NT2/D1 (cell line): ENCODE measurements at regions not wholly inside any gene's neighbourhood (a gene's known extent, or its start where the extent isn't known, plus 50 kb on each side); places are given as distances from the start of the nearest gene placed in this dataset.
"Not testable (repeated sequence)": the region's sequence is repeated elsewhere in the genome, so short reads cannot be mapped to it uniquely, and the experiment has no call there.

Experiments
- DNase-seq: peaks from one replicate; pipeline ENCODE4 v3.0.0-alpha.2; 2011; ENCODE audit warnings: low read depth, low spot score
- H3K27me3 ChIP-seq: 2 replicates; pipeline ENCODE4 v1.6.0; 2011; ENCODE audit warnings: mild to moderate bottlenecking; ENCODE audit not compliant: insufficient read length, insufficient read depth
- H3K36me3 ChIP-seq: 2 replicates; pipeline ENCODE4 v1.6.1; 2011; ENCODE audit warnings: mild to moderate bottlenecking, low read length, mixed read lengths; ENCODE audit not compliant: insufficient read depth, insufficient read length
- H3K4me1 ChIP-seq: 2 replicates; pipeline ENCODE4 v1.5.1; 2011; ENCODE audit not compliant: insufficient read depth, insufficient read length
- H3K4me3 ChIP-seq: 2 replicates; pipeline ENCODE4 v1.5.1; 2011; ENCODE audit warnings: low read depth; ENCODE audit not compliant: insufficient read length
- H3K9ac ChIP-seq: 2 replicates; pipeline ENCODE4 v1.6.0; 2011; ENCODE audit warnings: low read depth; ENCODE audit not compliant: insufficient read length
- H3K9me3 ChIP-seq: 2 replicates; pipeline ENCODE4 v1.5.1; 2011; ENCODE audit warnings: mild to moderate bottlenecking, low read length; ENCODE audit not compliant: insufficient read depth
- SUZ12 ChIP-seq: IDR thresholded peaks from 2 replicates; pipeline ENCODE4 v1.6.1; 2011; ENCODE audit not compliant: insufficient read length, insufficient read depth; ENCODE audit errors: extremely low read depth
- YY1 ChIP-seq: IDR thresholded peaks from 2 replicates; pipeline ENCODE4 v1.6.1; 2011; ENCODE audit not compliant: insufficient read length, insufficient read depth
- ZNF274 ChIP-seq: IDR thresholded peaks from 2 replicates; pipeline ENCODE4 v1.6.1; 2011; ENCODE audit warnings: mild to moderate bottlenecking, low read depth, low read length

DNA sequence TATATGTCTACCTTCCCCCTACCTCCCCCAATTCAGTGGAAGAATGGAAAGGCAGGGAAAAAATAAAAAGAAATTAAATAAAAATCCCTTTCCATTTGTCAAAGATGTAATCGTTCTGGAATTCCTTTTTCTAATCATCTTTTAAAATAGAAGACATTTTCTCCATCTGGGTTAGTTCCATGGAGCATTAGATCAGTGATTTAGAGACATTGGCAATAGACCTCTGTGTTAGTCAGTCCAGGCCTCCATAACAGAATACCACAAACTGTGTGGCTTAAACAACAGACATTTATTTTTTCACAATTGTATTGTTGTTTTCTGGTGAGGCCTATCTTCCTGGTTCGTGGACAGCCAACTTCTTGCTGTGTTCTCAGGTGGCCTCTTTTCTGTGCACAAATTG lies 516.6 kb upstream of the DAB2 start:
- TF ChIP-seq SUZ12 (no peak), ZNF274 (no peak), YY1 (no peak)
- Histone ChIP-seq H3K4me1 (no peaks in the 10 kb centered on the region), H3K4me3 (no peak overlapping the region), H3K27me3 (no peaks in the 10 kb centered on the region), H3K9ac (no peak overlapping the region), H3K9me3 (no peaks in the 10 kb centered on the region), H3K36me3 (no peaks in the 10 kb centered on the region)
- DNase-seq: no peak

DNA sequence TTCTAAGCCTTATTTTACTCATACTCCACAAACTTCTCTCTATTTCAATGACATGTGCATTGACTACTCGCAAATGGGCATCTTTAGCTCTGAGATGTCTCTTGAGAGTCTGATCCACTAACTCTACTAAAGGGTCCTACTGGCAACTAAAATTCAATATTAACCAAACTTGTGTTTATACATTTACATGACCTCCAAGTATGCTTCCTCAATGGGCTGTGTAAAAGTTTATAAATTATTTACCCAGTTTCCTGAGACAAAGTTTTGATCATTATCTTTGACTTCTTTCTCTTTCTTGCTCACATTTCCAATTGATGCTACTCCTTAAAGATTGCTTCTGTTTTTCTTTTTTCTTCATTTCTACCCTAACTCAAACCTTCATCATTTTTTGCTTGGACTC lies 510.1 kb upstream of the DAB2 start:
- Histone ChIP-seq H3K27me3 (no peaks in the 10 kb centered on the region), H3K4me3 (no peak overlapping the region), H3K9ac (no peak overlapping the region), H3K4me1 (no peaks in the 10 kb centered on the region), H3K36me3 (no peaks in the 10 kb centered on the region), H3K9me3 (no peaks in the 10 kb centered on the region)
- no peak for DNase-seq
- TF ChIP-seq ZNF274: no peak
- no peak for TF ChIP-seq YY1
- TF ChIP-seq SUZ12: no peak

DNA sequence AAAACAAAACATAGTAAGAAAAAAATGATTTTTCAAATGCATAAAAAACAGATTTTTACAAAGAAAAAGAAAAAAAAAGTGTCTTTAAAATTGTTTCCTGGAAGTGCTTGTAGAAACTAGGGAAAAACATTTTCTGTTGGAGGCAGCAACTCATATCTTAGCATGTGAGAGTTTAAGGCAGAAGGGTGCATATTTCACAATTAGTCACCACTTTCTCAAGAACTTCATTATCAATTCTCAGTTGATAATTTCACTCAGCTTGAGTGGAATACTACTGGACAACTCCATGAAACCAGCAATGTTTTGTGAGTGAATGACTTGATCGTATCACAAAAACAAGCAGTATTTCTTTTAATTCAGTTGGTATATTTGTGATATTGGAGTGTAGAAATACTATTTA lies 508.3 kb upstream of the DAB2 start:
- Histone ChIP-seq H3K27me3 (no peaks in the 10 kb centered on the region), H3K9me3 (no peaks in the 10 kb centered on the region), H3K4me1 (no peaks in the 10 kb centered on the region), H3K9ac (no peak overlapping the region), H3K4me3 (no peak overlapping the region), H3K36me3 (no peaks in the 10 kb centered on the region)
- TF ChIP-seq YY1 (no peak), ZNF274 (no peak), SUZ12 (no peak)
- no peak for DNase-seq

DNA sequence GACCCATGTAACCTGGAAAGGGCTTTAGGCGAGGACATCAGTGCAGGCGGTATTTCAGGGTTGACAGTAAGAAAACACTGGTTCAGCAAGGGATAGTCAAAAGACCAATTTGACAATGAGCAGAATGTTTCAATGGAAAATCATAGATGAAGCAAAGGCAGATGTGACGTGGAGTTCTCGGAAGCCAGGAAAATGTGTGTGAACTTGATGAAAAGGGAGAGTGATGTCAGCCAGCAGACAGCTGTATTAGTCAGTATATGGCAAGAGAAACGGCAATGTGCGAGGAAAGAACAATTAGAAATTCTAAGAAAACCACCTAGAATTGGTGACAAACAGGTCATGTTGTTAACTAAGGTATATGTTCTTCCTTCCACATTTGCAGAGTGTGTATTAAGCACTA lies 503.9 kb upstream of the DAB2 start:
- no peaks in the 10 kb centered on the region for H3K4me1 ChIP-seq
- no peak for DNase-seq
- no peaks in the 10 kb centered on the region for H3K27me3 ChIP-seq
- H3K36me3 ChIP-seq: no peaks in the 10 kb centered on the region
- TF ChIP-seq SUZ12: no peak
- TF ChIP-seq YY1: no peak
- no peak for TF ChIP-seq ZNF274
- H3K4me3 ChIP-seq: no peak overlapping the region
- no peaks in the 10 kb centered on the region for H3K9me3 ChIP-seq
- H3K9ac ChIP-seq: no peak overlapping the region

DNA sequence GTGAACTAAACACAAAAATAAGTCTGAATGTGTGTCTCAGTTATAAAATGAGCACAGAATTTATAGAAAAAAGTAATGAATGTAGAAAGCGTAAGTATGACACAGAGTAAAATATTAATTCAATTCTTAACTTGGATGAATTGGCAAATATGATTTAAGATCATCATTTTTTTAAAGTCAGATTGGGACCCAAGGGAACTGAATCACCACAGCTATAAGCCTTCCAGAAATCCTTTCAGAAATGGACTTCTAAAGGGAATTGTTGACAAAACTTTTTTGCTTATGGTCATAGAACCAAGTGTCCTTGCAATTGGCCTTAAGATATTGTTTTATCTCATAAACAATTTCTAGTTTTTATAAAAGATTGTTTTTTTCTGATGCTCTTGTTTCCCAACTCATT lies 495.1 kb upstream of the DAB2 start:
- no peak for DNase-seq
- Histone ChIP-seq H3K9ac (no peak overlapping the region), H3K27me3 (no peaks in the 10 kb centered on the region), H3K36me3 (no peaks in the 10 kb centered on the region), H3K4me3 (no peak overlapping the region), H3K9me3 (no peaks in the 10 kb centered on the region), H3K4me1 (no peaks in the 10 kb centered on the region)
- TF ChIP-seq SUZ12: no peak

DNA sequence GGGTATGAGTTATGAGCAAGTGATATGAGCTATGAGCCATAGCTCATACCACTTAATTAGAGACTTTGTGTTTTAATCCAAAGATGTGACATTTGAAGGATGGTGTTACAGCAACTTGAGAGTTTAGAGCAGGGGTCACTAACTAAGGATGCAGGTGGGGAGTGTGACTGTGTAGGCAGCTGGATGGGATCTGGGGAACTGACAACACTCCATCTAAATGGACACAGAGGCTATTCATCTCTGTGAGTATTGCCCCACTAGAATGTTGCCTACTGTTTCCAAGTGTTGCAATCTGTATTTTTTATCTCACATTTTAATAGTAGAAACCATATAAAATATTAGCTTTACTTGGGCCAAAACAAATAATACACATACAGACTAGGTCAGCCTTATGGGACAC lies 488.1 kb upstream of the DAB2 start:
- Histone ChIP-seq H3K36me3 (no peaks in the 10 kb centered on the region), H3K4me3 (no peak overlapping the region), H3K9me3 (no peaks in the 10 kb centered on the region), H3K9ac (no peak overlapping the region), H3K4me1 (no peaks in the 10 kb centered on the region), H3K27me3 (no peaks in the 10 kb centered on the region)
- no peak for DNase-seq
- no peak for TF ChIP-seq SUZ12
- TF ChIP-seq ZNF274: no peak
- no peak for TF ChIP-seq YY1

DNA sequence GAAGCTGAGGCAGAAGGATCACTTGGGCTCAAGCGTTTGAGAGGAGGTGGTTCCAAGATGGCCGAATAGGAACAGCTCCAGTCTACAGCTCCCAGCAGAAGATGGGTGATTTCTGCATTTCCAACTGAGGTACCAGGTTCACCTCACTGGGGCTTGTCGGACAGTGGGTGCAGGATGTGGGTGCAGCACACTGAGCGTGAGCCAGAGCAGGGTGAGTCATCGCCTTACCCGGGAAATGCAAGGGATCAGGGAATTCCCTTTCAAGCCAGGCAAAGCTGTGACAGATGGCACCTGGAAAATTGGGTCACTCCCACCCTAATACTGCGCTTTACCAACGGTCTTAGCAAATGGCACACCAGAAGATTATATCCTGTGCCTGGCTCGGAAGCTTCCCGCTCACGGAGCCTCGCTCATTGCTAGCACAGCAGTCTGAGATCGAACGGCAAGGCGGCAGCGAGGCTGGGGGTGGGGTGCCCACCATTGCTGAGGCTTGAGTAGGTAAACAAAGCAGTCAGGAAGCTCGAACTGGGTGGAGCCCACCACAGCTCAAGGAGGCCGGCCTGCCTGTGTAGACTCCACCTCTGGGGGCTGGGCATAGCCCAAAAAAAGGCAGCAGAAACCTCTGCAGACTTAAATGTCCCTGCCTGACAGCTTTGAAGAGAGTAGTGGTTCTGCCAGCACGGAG lies 482.6 kb upstream of the DAB2 start:
- not testable (repeated sequence) for H3K27me3 ChIP-seq, H3K9ac ChIP-seq, H3K4me1 ChIP-seq, H3K9me3 ChIP-seq, H3K4me3 ChIP-seq, H3K36me3 ChIP-seq, DNase-seq

DNA sequence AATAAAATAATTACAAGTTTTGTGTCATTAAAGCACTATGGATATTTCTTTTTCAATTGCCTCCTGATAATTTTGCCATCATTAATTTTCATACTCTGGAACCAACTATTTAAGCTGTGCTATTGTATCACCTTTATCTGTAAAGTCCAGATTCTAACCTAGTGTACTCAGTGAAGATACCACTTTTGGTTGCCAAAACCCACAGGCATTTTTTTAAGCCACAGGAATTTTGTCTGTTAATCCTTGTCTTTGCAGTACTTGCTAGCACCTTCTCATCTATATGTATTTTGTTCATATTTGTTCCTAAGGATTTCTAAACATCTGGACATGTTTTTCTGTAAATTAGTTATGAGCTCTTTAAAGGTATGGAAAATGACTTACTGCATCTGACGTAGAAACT lies 481.4 kb upstream of the DAB2 start:
- H3K27me3 ChIP-seq: no peaks in the 10 kb centered on the region
- no peak overlapping the region for H3K9ac ChIP-seq
- H3K9me3 ChIP-seq: 0 out of 2 replicates have a peak, but pooled peaks cover 5% of the 10 kb centered on the region
- TF ChIP-seq YY1 (no peak), SUZ12 (no peak), ZNF274 (no peak)
- no peak for DNase-seq
- no peaks in the 10 kb centered on the region for H3K36me3 ChIP-seq
- no peak overlapping the region for H3K4me3 ChIP-seq
- H3K4me1 ChIP-seq: no peaks in the 10 kb centered on the region
